ENCODE measurements at regions not wholly inside any gene's neighbourhood (a gene's known extent, or its start where the extent isn't known, plus 50 kb on each side); places are given as distances from the start of the nearest gene placed in this dataset. TPM values are rescaled to one million over a fixed set of nuclear protein-coding genes. Genes with fewer than 3 reads are reported as not detected.

GRCh38 chr1:76786222-76786621 lies 81.1 kb upstream of the ST6GALNAC5 start:
- Histone ChIP-seq H3K9ac (ENCODE audit: low read depth in 1 of 3, low read length in 3 of 3) (no peak overlapping the region), H3K27ac (ENCODE audit: low read depth, low read length) (no peak overlapping the region), H3K36me3 (ENCODE audit: control insufficient read depth in 3 of 3, insufficient read depth in 3 of 3, low read length in 3 of 3) (no peaks in the 10 kb centered on the region), H3K4me1 (ENCODE audit: control insufficient read depth in 3 of 3, insufficient read depth in 3 of 3, low read length in 3 of 3) (no peaks in the 10 kb centered on the region), H3K27me3 (ENCODE audit: control insufficient read depth in 3 of 3, insufficient read depth in 3 of 3, low read length in 3 of 3) (no peaks in the 10 kb centered on the region), H3K9me3 (ENCODE audit: control insufficient read depth in 3 of 3, low read length in 3 of 3) (no peaks in the 10 kb centered on the region), H3K4me3 (ENCODE audit: low read length in 3 of 3) (no peak overlapping the region)

GRCh38 chr1:76793594-76793993 lies 73.7 kb upstream of the ST6GALNAC5 start:
- Histone ChIP-seq H3K9ac (ENCODE audit: low read depth in 1 of 3, low read length in 3 of 3) (no peak overlapping the region), H3K9me3 (ENCODE audit: control insufficient read depth in 3 of 3, low read length in 3 of 3) (no peaks in the 10 kb centered on the region), H3K27me3 (ENCODE audit: control insufficient read depth in 3 of 3, insufficient read depth in 3 of 3, low read length in 3 of 3) (no peaks in the 10 kb centered on the region), H3K36me3 (ENCODE audit: control insufficient read depth in 3 of 3, insufficient read depth in 3 of 3, low read length in 3 of 3) (no peaks in the 10 kb centered on the region), H3K27ac (ENCODE audit: low read depth, low read length) (no peak overlapping the region), H3K4me3 (ENCODE audit: low read length in 3 of 3) (no peak overlapping the region), H3K4me1 (ENCODE audit: control insufficient read depth in 3 of 3, insufficient read depth in 3 of 3, low read length in 3 of 3) (no peaks in the 10 kb centered on the region)

GRCh38 chr1:76799700-76800099 lies 67.6 kb upstream of the ST6GALNAC5 start:
- Histone ChIP-seq H3K27me3 (ENCODE audit: control insufficient read depth in 3 of 3, insufficient read depth in 3 of 3, low read length in 3 of 3) (no peaks in the 10 kb centered on the region), H3K36me3 (ENCODE audit: control insufficient read depth in 3 of 3, insufficient read depth in 3 of 3, low read length in 3 of 3) (no peaks in the 10 kb centered on the region), H3K27ac (ENCODE audit: low read depth, low read length) (no peak overlapping the region), H3K4me1 (ENCODE audit: control insufficient read depth in 3 of 3, insufficient read depth in 3 of 3, low read length in 3 of 3) (no peaks in the 10 kb centered on the region), H3K4me3 (ENCODE audit: low read length in 3 of 3) (no peak overlapping the region), H3K9ac (ENCODE audit: low read depth in 1 of 3, low read length in 3 of 3) (no peak overlapping the region), H3K9me3 (ENCODE audit: control insufficient read depth in 3 of 3, low read length in 3 of 3) (no peaks in the 10 kb centered on the region)

- H3K4me1 ChIP-seq (ENCODE audit: control insufficient read depth in 3 of 3, insufficient read depth in 3 of 3, low read length in 3 of 3): no peaks in the 10 kb centered on the region
- H3K4me3 ChIP-seq (ENCODE audit: low read length in 3 of 3): no peak overlapping the region
- H3K9me3 ChIP-seq (ENCODE audit: control insufficient read depth in 3 of 3, low read length in 3 of 3): no peaks in the 10 kb centered on the region
- no peaks in the 10 kb centered on the region for H3K27me3 ChIP-seq (ENCODE audit: control insufficient read depth in 3 of 3, insufficient read depth in 3 of 3, low read length in 3 of 3)
- H3K9ac ChIP-seq (ENCODE audit: low read depth in 1 of 3, low read length in 3 of 3): no peak overlapping the region
- no peaks in the 10 kb centered on the region for H3K36me3 ChIP-seq (ENCODE audit: control insufficient read depth in 3 of 3, insufficient read depth in 3 of 3, low read length in 3 of 3)
- no peak overlapping the region for H3K27ac ChIP-seq (ENCODE audit: low read depth, low read length)
Measured at GRCh38 chr1:76802094-76802493, 65.2 kb upstream of the ST6GALNAC5 start.

- Histone ChIP-seq H3K9ac (ENCODE audit: low read depth in 1 of 3, low read length in 3 of 3) (no peak overlapping the region), H3K36me3 (ENCODE audit: control insufficient read depth in 3 of 3, insufficient read depth in 3 of 3, low read length in 3 of 3) (no peaks in the 10 kb centered on the region), H3K27me3 (ENCODE audit: control insufficient read depth in 3 of 3, insufficient read depth in 3 of 3, low read length in 3 of 3) (no peaks in the 10 kb centered on the region), H3K4me3 (ENCODE audit: low read length in 3 of 3) (no peak overlapping the region), H3K4me1 (ENCODE audit: control insufficient read depth in 3 of 3, insufficient read depth in 3 of 3, low read length in 3 of 3) (no peaks in the 10 kb centered on the region), H3K27ac (ENCODE audit: low read depth, low read length) (no peak overlapping the region), H3K9me3 (ENCODE audit: control insufficient read depth in 3 of 3, low read length in 3 of 3) (no peaks in the 10 kb centered on the region)
Measured at GRCh38 chr1:76807543-76808260, 59.6 kb upstream of the ST6GALNAC5 start.

Small RNA genes in the stretch of these regions (small RNA-seq; reads per million reads assigned to genes)
- gene RNU6-161P: not detected

Measured in skeletal muscle tissue (tissue), 4 donors.